H1 (cell line): ENCODE measurements at regions not wholly inside any gene's neighbourhood (a gene's known extent, or its start where the extent isn't known, plus 50 kb on each side); places are given as distances from the start of the nearest gene placed in this dataset.

Experiments used
- CTCF ChIA-PET: fragments of 300-600 bp; sonication (Branson Sonifier 250); formaldehyde crosslinking; loops from one replicate; lab custom pipeline; 2021; ENCODE audit not compliant: partially characterized antibody; lab: Charles Lee
- POLR2A ChIA-PET: fragments of 300-600 bp; sonication (Branson Sonifier 250); formaldehyde crosslinking; loops from one replicate; lab custom pipeline; 2021; ENCODE audit warnings: inconsistent platforms; ENCODE audit not compliant: partially characterized antibody; lab: Charles Lee
- DNase-seq, 2 experiments: peaks; one replicate each; pipeline versions ENCODE4 v3.0.0 to v3.0.0-alpha.2; 2010 to 2022; ENCODE audit warnings: low spot score in 2 of 2, low read depth in 1 of 2, mixed read lengths in 1 of 2
- FAIRE-seq: peaks from 2 replicates; lab custom pipeline; 2011; peaks lifted over from hg19 to GRCh38; lab: Jason Lieb, UNC
- H2AFZ ChIP-seq: 2 replicates; pipeline ENCODE4 v1.8.1; 2012; ENCODE audit warnings: low read length, inconsistent platforms
- H2AK5ac ChIP-seq: 2 replicates; pipeline ENCODE4 v1.6.1; 2013; ENCODE audit warnings: low read depth, low read length
- H2BK120ac ChIP-seq: replicated peaks from 2 replicates; pipeline ENCODE3; 2013; ENCODE audit warnings: low read depth, low read length, inconsistent platforms
- H2BK12ac ChIP-seq: 2 replicates; pipeline ENCODE4 v1.6.1; 2013; ENCODE audit warnings: low read depth, low read length
- H2BK15ac ChIP-seq: 2 replicates; pipeline ENCODE4 v1.6.1; 2013; ENCODE audit warnings: low read length
- H2BK20ac ChIP-seq: 2 replicates; pipeline ENCODE4 v1.6.1; 2013; ENCODE audit warnings: low read length
- H2BK5ac ChIP-seq: 2 replicates; pipeline ENCODE4 v1.6.1; 2013; ENCODE audit warnings: low read depth, low read length
- H3K14ac ChIP-seq: 2 replicates; pipeline ENCODE4 v1.6.1; 2013; ENCODE audit warnings: inconsistent platforms; ENCODE audit not compliant: insufficient read length
- H3K18ac ChIP-seq: 2 replicates; pipeline ENCODE4 v1.6.1; 2013; ENCODE audit warnings: low read length; ENCODE audit errors: extremely low read depth
- H3K23ac ChIP-seq: 2 replicates; pipeline ENCODE4 v1.6.1; 2013; ENCODE audit warnings: inconsistent platforms; ENCODE audit not compliant: insufficient read length
- H3K23me2 ChIP-seq: 2 replicates; pipeline ENCODE4 v1.6.1; 2013; ENCODE audit warnings: low read depth, low read length
- H3K27ac ChIP-seq: 2 replicates; pipeline ENCODE4 v1.6.1; 2011; ENCODE audit warnings: low read depth, low read length, inconsistent platforms
- H3K27me3 ChIP-seq, 4 experiments: replicated peaks in 1 of 4; 1 replicate in 1 of 4; 2 replicates in 3 of 4; pipeline versions ENCODE4 v1.6.1 to v1.8.1; 2011 to 2013; ENCODE audit warnings: low read length in 3 of 4, mild to moderate bottlenecking in 3 of 4, inconsistent platforms in 2 of 4, mixed read lengths in 2 of 4, moderate library complexity in 1 of 4; ENCODE audit not compliant: control insufficient read depth in 3 of 4, insufficient read depth in 3 of 4; ENCODE audit errors: extremely low read depth in 1 of 4
- H3K36me3 ChIP-seq, 4 experiments: 2 replicates each; pipeline versions ENCODE4 v1.6.1 to v1.8.1; 2011 to 2013; ENCODE audit warnings: mild to moderate bottlenecking in 4 of 4, low read length in 3 of 4, moderate library complexity in 2 of 4, control low read depth in 1 of 4, inconsistent platforms in 1 of 4; ENCODE audit not compliant: insufficient read depth in 4 of 4, control insufficient read depth in 2 of 4
- H3K4ac ChIP-seq: replicated peaks from 2 replicates; pipeline ENCODE3; 2013; ENCODE audit warnings: low read length, low read depth, mixed read lengths, inconsistent platforms; ENCODE audit not compliant: insufficient read length
- H3K4me1 ChIP-seq, 4 experiments: replicated peaks in 1 of 4; 1 replicate in 1 of 4; 2 replicates in 3 of 4; pipeline versions ENCODE4 v1.6.1 to v1.8.1; 2011 to 2013; ENCODE audit warnings: low read length in 3 of 4, inconsistent platforms in 2 of 4, mixed read lengths in 1 of 4; ENCODE audit not compliant: insufficient read depth in 4 of 4, control insufficient read depth in 3 of 4
- H3K4me2 ChIP-seq, 2 experiments: 2 replicates each; pipeline versions ENCODE4 v1.6.1 to v1.8.1; 2011 to 2013; ENCODE audit warnings: low read depth in 2 of 2, low read length in 2 of 2, control low read depth in 1 of 2, inconsistent platforms in 1 of 2, mild to moderate bottlenecking in 1 of 2; ENCODE audit not compliant: insufficient read depth in 1 of 2
- H3K4me3 ChIP-seq, 4 experiments: fragments of 200-600, 300-600 bp in 1 of 4; sonication (generic), shearing (Covaris generic), sonication (Bioruptor Twin) in 1 of 4; 2 replicates each; pipeline versions ENCODE4 v1.5.1 to v1.8.1; 2011 to 2016; ENCODE audit warnings: low read length in 4 of 4, low read depth in 3 of 4, control low read depth in 2 of 4, inconsistent platforms in 2 of 4, mild to moderate bottlenecking in 2 of 4, mixed read lengths in 1 of 4, moderate library complexity in 1 of 4; ENCODE audit not compliant: insufficient read depth in 2 of 4; ENCODE audit errors: extremely low read depth in 1 of 4
- H3K56ac ChIP-seq: replicated peaks from 2 replicates; pipeline ENCODE3; 2013; ENCODE audit warnings: low read depth, mild to moderate bottlenecking, mixed read lengths, low read length, inconsistent platforms; ENCODE audit not compliant: insufficient read length
- H3K79me1 ChIP-seq: 2 replicates; pipeline ENCODE4 v1.6.1; 2013; ENCODE audit warnings: low read depth, low read length, control low read depth
- H3K79me2 ChIP-seq, 2 experiments: 2 replicates each; pipeline versions ENCODE4 v1.6.1 to v1.8.1; 2012 to 2013; ENCODE audit warnings: low read length in 2 of 2, mild to moderate bottlenecking in 2 of 2, inconsistent platforms in 1 of 2; ENCODE audit not compliant: insufficient read depth in 2 of 2, control insufficient read depth in 1 of 2
- H3K9ac ChIP-seq, 4 experiments: replicated peaks in 1 of 4; 1 replicate in 1 of 4; 2 replicates in 3 of 4; pipeline versions ENCODE4 v1.6.1 to v1.8.1; 2011 to 2013; ENCODE audit warnings: low read depth in 3 of 4, low read length in 3 of 4, control low read depth in 2 of 4, mild to moderate bottlenecking in 2 of 4, moderate library complexity in 2 of 4, inconsistent platforms in 1 of 4; ENCODE audit errors: extremely low read depth in 1 of 4
- H3K9me3 ChIP-seq, 2 experiments: 2 replicates each; pipeline versions ENCODE4 v1.6.1 to v1.8.1; 2012 to 2013; ENCODE audit warnings: mild to moderate bottlenecking in 2 of 2, moderate library complexity in 2 of 2, control low read depth in 1 of 2, inconsistent platforms in 1 of 2, low read depth in 1 of 2, low read length in 1 of 2, mixed read lengths in 1 of 2; ENCODE audit not compliant: insufficient read depth in 2 of 2
- H4K20me1 ChIP-seq, 2 experiments: replicated peaks in 1 of 2; 2 replicates each; pipeline versions ENCODE3 to v1.8.1; 2011 to 2013; ENCODE audit warnings: inconsistent platforms in 2 of 2, low read length in 2 of 2, mild to moderate bottlenecking in 1 of 2; ENCODE audit not compliant: insufficient read depth in 2 of 2, control insufficient read depth in 1 of 2
- H4K5ac ChIP-seq: 2 replicates; pipeline ENCODE4 v1.6.1; 2013; ENCODE audit warnings: low read length, low read depth, mixed read lengths, inconsistent platforms; ENCODE audit not compliant: insufficient read length
- H4K8ac ChIP-seq: 2 replicates; pipeline ENCODE4 v1.8.0; 2013; ENCODE audit warnings: mild to moderate bottlenecking, moderate library complexity, low read length, inconsistent platforms; ENCODE audit not compliant: insufficient read depth; ENCODE audit errors: extremely low read depth
- H4K91ac ChIP-seq: replicated peaks from 2 replicates; pipeline ENCODE3; 2013; ENCODE audit warnings: low read length, mixed read lengths, inconsistent platforms; ENCODE audit not compliant: insufficient read length
- CBX5 ChIP-seq: fragments of 300-800, 300-1000 bp; sonication (generic); IDR thresholded peaks from 2 replicates; pipeline ENCODE4 v1.7.1; 2016; ENCODE audit warnings: antibody characterized with exemption, low read length, low read depth
- GTF2F1 ChIP-seq: IDR thresholded peaks from 2 replicates; pipeline ENCODE4 v1.6.1; 2012; ENCODE audit warnings: low read depth, low read length, improper control_type of control experiment, borderline replicate concordance
- HDAC6 ChIP-seq: IDR thresholded peaks from one replicate; pipeline ENCODE4 v1.7.1; 2012; ENCODE audit warnings: low read depth, mild to moderate bottlenecking, inconsistent platforms, low read length, moderate library complexity
- RBBP5 ChIP-seq: IDR thresholded peaks from 2 replicates; pipeline ENCODE4 v1.7.1; 2012; ENCODE audit warnings: low read depth, mild to moderate bottlenecking, inconsistent platforms, low read length, moderate library complexity, borderline replicate concordance
- RXRA ChIP-seq: IDR thresholded peaks from 2 replicates; pipeline ENCODE4 v1.6.1; 2011; ENCODE audit warnings: low read depth, mild to moderate bottlenecking, low read length, moderate library complexity; ENCODE audit not compliant: insufficient read depth
- SIRT6 ChIP-seq: IDR thresholded peaks from one replicate; pipeline ENCODE4 v1.7.1; 2012; ENCODE audit warnings: low read length, inconsistent platforms
- SP2 ChIP-seq: IDR thresholded peaks from 2 replicates; pipeline ENCODE4 v1.6.1; 2012; ENCODE audit warnings: mild to moderate bottlenecking, low read length, inconsistent platforms
- TCF12 ChIP-seq: IDR thresholded peaks from 2 replicates; pipeline ENCODE4 v1.6.1; 2011; ENCODE audit warnings: low read depth, mild to moderate bottlenecking, low read length
- WGBS, 2 experiments: shearing (Covaris generic) in 1 of 2; methylation state at CpG; one replicate each; pipeline versions ENCODE4 v1.1.6 to v1.1.7; 2013 to 2015; ENCODE audit warnings: low lambda C conversion rate in 2 of 2, mixed read lengths in 2 of 2, inconsistent platforms in 1 of 2, low coverage in 1 of 2, missing lambda C conversion rate in 1 of 2; ENCODE audit not compliant: insufficient replicate concordance in 2 of 2, insufficient coverage in 1 of 2, insufficient read length in 1 of 2; ENCODE audit errors: extremely low coverage in 1 of 2, missing lambda C conversion rate in 1 of 2; 5-methylcytosine and 5-hydroxymethylcytosine counted together

DNA sequence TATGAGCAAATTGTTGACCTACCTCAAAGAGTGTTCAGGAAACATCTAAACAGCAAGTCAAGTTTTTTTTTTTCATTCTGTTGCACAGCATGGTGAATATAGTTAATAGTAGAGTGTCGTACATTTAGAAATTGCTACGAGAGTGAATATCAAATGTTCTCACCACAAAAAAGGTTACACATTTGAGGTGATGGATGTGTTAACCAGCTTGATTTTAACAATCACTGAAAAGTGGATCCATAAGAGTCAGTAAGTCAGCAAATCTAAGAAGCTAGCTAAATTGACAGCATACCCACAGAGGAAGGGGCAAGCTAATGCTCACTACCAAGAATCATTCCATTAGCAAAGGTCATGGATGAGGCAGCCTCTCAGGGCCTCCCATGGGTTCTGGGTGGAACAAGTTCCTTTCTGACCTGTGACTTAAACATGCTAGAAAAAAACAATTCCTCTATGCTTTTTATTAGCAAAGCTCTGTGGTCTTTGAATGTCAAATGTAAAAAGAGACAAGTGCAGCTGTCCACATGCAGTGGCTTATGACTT lies 235.4 kb upstream of the CCDC179 start:
- Histone ChIP-seq H4K5ac (no peak overlapping the region), H3K23ac (no peak overlapping the region), H2BK15ac (no peak overlapping the region), H2BK12ac (no peak overlapping the region), H2AK5ac (no peak overlapping the region), H4K20me1 (no peaks in the 10 kb centered on the region), H3K4ac (no peak overlapping the region), H3K14ac (no peak overlapping the region), H4K8ac (no peak overlapping the region), H3K9me3 (no peaks in the 10 kb centered on the region), H3K36me3 (no peaks in the 10 kb centered on the region), H2BK20ac (no peak overlapping the region), H4K91ac (no peak overlapping the region), H3K27ac (no peak overlapping the region), H3K4me2 (no peak overlapping the region), H2BK5ac (no peak overlapping the region), H3K9ac (no peak overlapping the region), H3K56ac (no peak overlapping the region), H3K4me1 (no peaks in the 10 kb centered on the region), H3K23me2 (no peaks in the 10 kb centered on the region), H3K18ac (no peak overlapping the region), H3K79me2 (no peaks in the 10 kb centered on the region), H3K27me3 (no peaks in the 10 kb centered on the region), H3K79me1 (no peaks in the 10 kb centered on the region), H3K4me3 (no peak overlapping the region), H2BK120ac (no peak overlapping the region), H2AFZ (no peak overlapping the region)
- POLR2A ChIA-PET = no interaction called here
- DNase-seq = no peak
- CTCF ChIA-PET = interaction anchor here (1.1 kb wide), 1 partner anchor 18 kb away, joined by 7 read pairs; no protein-coding TSS in a partner anchor
- no peak for FAIRE-seq
- no peak for TF ChIP-seq CBX5
- no peak for TF ChIP-seq TCF12
- TF ChIP-seq GTF2F1 = no peak
- no peak for TF ChIP-seq RXRA
- TF ChIP-seq SP2 = no peak
- no peak for TF ChIP-seq RBBP5
- TF ChIP-seq HDAC6 = no peak
- no peak for TF ChIP-seq SIRT6
- WGBS, 2 experiments = 95% methylated on average over 2 of the region's 2 CpGs; no CpG with 5 or more reads in 1 of the 2 experiments
